Neuronal stem cell (in vitro differentiated cells): ENCODE measurements at regions not wholly inside any gene's neighbourhood (a gene's known extent, or its start where the extent isn't known, plus 50 kb on each side); places are given as distances from the start of the nearest gene placed in this dataset.

Experiments used
- DNase-seq: peaks from one replicate; pipeline ENCODE4 v3.0.0-alpha.2; 2013; ENCODE audit warnings: low spot score
- H2AFZ ChIP-seq: one replicate; pipeline ENCODE4 v1.6.1; 2013; ENCODE audit warnings: mild to moderate bottlenecking, low read length, inconsistent platforms
- H2AK5ac ChIP-seq: 2 replicates; pipeline ENCODE4 v1.6.1; 2013; ENCODE audit warnings: low read depth, mild to moderate bottlenecking, inconsistent platforms, low read length, moderate library complexity, mixed read lengths
- H2BK120ac ChIP-seq: 2 replicates; pipeline ENCODE4 v1.6.1; 2013; ENCODE audit warnings: low read depth, mild to moderate bottlenecking, inconsistent platforms, low read length, moderate library complexity, mixed read lengths
- H2BK12ac ChIP-seq: one replicate; pipeline ENCODE4 v1.6.1; 2013; ENCODE audit warnings: low read length, inconsistent platforms
- H2BK15ac ChIP-seq: 2 replicates; pipeline ENCODE4 v1.6.1; 2013; ENCODE audit warnings: mild to moderate bottlenecking, low read length, inconsistent platforms, mixed read lengths
- H2BK5ac ChIP-seq: one replicate; pipeline ENCODE4 v1.6.1; 2013; ENCODE audit warnings: inconsistent platforms, mild to moderate bottlenecking, low read length, moderate library complexity
- H3K14ac ChIP-seq: one replicate; pipeline ENCODE4 v1.6.1; 2013; ENCODE audit warnings: low read length, inconsistent platforms
- H3K18ac ChIP-seq: 2 replicates; pipeline ENCODE4 v1.6.1; 2013; ENCODE audit warnings: low read length, inconsistent platforms
- H3K23ac ChIP-seq: 2 replicates; pipeline ENCODE4 v1.6.1; 2013; ENCODE audit warnings: low read depth, mild to moderate bottlenecking, mixed read lengths, low read length, inconsistent platforms; ENCODE audit not compliant: poor library complexity
- H3K27ac ChIP-seq: replicated peaks from 3 replicates; pipeline ENCODE4 v1.5.1; 2013; ENCODE audit warnings: low read length, inconsistent platforms
- H3K27me3 ChIP-seq, 3 experiments: 2 replicates each; pipeline ENCODE4 v1.6.1; 2013; ENCODE audit warnings: low read length in 3 of 3, mild to moderate bottlenecking in 2 of 3, inconsistent platforms in 1 of 3, low read depth in 1 of 3, mixed read lengths in 1 of 3, moderate library complexity in 1 of 3; ENCODE audit not compliant: control insufficient read depth in 3 of 3, insufficient read depth in 3 of 3
- H3K36me3 ChIP-seq, 2 donors: replicated peaks in 1 of 2; 2 replicates each; pipeline ENCODE4 v1.6.1; 2013; ENCODE audit warnings: low read length in 2 of 2; ENCODE audit not compliant: control insufficient read depth in 2 of 2, insufficient read depth in 2 of 2
- H3K4ac ChIP-seq: 2 replicates; pipeline ENCODE4 v1.6.1; 2013; ENCODE audit warnings: inconsistent platforms, mild to moderate bottlenecking, low read length, moderate library complexity
- H3K4me1 ChIP-seq, 2 donors: 1 replicate in 1 of 2; 2 replicates in 1 of 2; pipeline ENCODE4 v1.6.1; 2013; ENCODE audit warnings: low read length in 2 of 2, low read depth in 1 of 2; ENCODE audit not compliant: control insufficient read depth in 2 of 2, insufficient read depth in 1 of 2
- H3K4me2 ChIP-seq: one replicate; pipeline ENCODE4 v1.6.1; 2013; ENCODE audit warnings: mild to moderate bottlenecking, low read length, inconsistent platforms; ENCODE audit not compliant: insufficient read depth, poor library complexity, severe bottlenecking
- H3K4me3 ChIP-seq, 2 donors: 2 replicates each; pipeline ENCODE4 v1.5.1; 2013; ENCODE audit warnings: low read length in 2 of 2, mild to moderate bottlenecking in 2 of 2, inconsistent platforms in 1 of 2, moderate library complexity in 1 of 2
- H3K79me1 ChIP-seq: one replicate; pipeline ENCODE4 v1.6.1; 2013; ENCODE audit warnings: low read depth, mild to moderate bottlenecking, inconsistent platforms, low read length, moderate library complexity
- H3K9ac ChIP-seq: one replicate; pipeline ENCODE4 v1.6.1; 2013; ENCODE audit warnings: mild to moderate bottlenecking, low read depth, low read length, inconsistent platforms; ENCODE audit not compliant: poor library complexity
- H3K9me3 ChIP-seq, 2 donors: replicated peaks in 1 of 2; 2 replicates each; pipeline versions ENCODE3 to v1.6.1; 2013; ENCODE audit warnings: low read length in 2 of 2, mild to moderate bottlenecking in 2 of 2, inconsistent platforms in 1 of 2, low read depth in 1 of 2, mixed read lengths in 1 of 2, moderate library complexity in 1 of 2; ENCODE audit not compliant: control insufficient read depth in 2 of 2, insufficient read depth in 1 of 2
- H4K8ac ChIP-seq: one replicate; pipeline ENCODE4 v1.6.1; 2013; ENCODE audit warnings: low read depth, mild to moderate bottlenecking, inconsistent platforms, low read length, moderate library complexity
- H4K91ac ChIP-seq: one replicate; pipeline ENCODE4 v1.6.1; 2013; ENCODE audit warnings: low read length, low read depth, mild to moderate bottlenecking, inconsistent platforms; ENCODE audit not compliant: poor library complexity
- WGBS, 2 donors: extraction: QIAGEN DNeasy Blood & Tissue Kit; methylation state at CpG; one replicate each; pipeline ENCODE4 v1.1.7; 2013; ENCODE audit warnings: missing lambda C conversion rate in 2 of 2, mixed read lengths in 1 of 2; ENCODE audit not compliant: insufficient read length in 2 of 2, insufficient replicate concordance in 1 of 2; ENCODE audit errors: extremely low coverage in 2 of 2; 5-methylcytosine and 5-hydroxymethylcytosine counted together

DNA sequence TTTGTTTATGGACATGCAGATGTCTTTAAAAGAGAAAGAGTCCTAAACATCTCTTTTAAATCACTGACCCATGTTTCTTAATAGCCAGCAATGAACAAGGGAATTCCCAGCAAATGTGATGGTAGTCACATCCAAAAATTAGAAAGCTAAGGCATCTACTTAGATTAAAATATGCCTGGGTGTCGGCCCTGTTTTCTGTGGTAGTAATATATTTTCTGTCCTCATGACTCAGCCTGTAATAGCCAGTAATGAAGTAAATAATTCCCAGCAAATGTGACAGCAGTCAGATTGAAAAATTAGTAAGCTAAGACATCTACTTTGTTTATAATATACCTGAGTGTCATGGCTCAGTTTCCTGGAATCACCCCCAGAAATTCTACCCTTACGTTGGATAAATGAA is 60.6 kb upstream of the MYRIP start:
- Histone ChIP-seq H3K14ac (no peak overlapping the region), H3K9ac (no peak overlapping the region), H4K91ac (no peak overlapping the region), H3K4me3 (no peak overlapping the region), H4K8ac (no peak overlapping the region), H3K27me3 (no peaks in the 10 kb centered on the region), H3K23ac (no peak overlapping the region), H3K4me2 (no peak overlapping the region), H2BK120ac (no peak overlapping the region), H3K4me1 (no peaks in the 10 kb centered on the region), H3K4ac (no peak overlapping the region), H2AFZ (no peak overlapping the region), H2BK5ac (no peak overlapping the region), H3K27ac (no peak overlapping the region), H3K9me3 (no peaks in the 10 kb centered on the region), H2AK5ac (no peak overlapping the region), H2BK12ac (no peak overlapping the region), H3K18ac (no peak overlapping the region), H3K79me1 (no peaks in the 10 kb centered on the region), H2BK15ac (no peak overlapping the region), H3K36me3 (no peaks in the 10 kb centered on the region)
- DNase-seq = no peak
- no CpG with 5 or more reads among the region's 2 CpGs for WGBS, 2 donors

DNA sequence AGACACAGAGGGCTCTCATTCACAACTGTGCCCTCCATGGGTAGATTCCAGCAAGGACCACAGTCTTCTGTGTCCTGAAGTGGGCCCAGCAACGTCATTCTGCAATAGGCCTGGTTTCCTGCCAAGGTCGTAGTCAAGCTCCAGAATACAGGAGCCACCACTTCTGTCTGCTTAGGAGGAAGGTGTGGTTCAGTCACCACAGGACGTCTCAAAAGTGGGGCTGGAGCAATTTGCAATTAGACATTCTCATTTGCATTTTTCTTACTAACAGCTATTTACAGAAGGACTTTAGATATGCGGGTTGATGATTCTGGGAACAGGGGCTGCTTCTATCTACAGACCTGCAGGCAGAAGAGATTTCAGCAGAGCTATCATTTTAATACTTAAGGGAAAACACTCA is 58.7 kb upstream of the MYRIP start:
- DNase-seq = no peak
- Histone ChIP-seq H2AK5ac (no peak overlapping the region), H3K23ac (no peak overlapping the region), H3K36me3 (no peaks in the 10 kb centered on the region), H3K4me2 (no peak overlapping the region), H3K18ac (no peak overlapping the region), H3K9me3 (no peaks in the 10 kb centered on the region), H3K4ac (no peak overlapping the region), H3K4me1 (no peaks in the 10 kb centered on the region), H3K27ac (no peak overlapping the region), H3K14ac (no peak overlapping the region), H3K79me1 (no peaks in the 10 kb centered on the region), H3K4me3 (no peak overlapping the region), H4K8ac (no peak overlapping the region), H4K91ac (no peak overlapping the region), H3K9ac (no peak overlapping the region), H2BK120ac (no peak overlapping the region), H2BK15ac (no peak overlapping the region), H2BK12ac (no peak overlapping the region), H2AFZ (no peak overlapping the region), H2BK5ac (no peak overlapping the region), H3K27me3 (no peaks in the 10 kb centered on the region)
- WGBS, 2 donors = no CpG with 5 or more reads among the region's 4 CpGs

- no peak overlapping the region for H3K4me2 ChIP-seq
- H2BK5ac ChIP-seq = no peak overlapping the region
- no peak overlapping the region for H3K4me3 ChIP-seq
- H3K9ac ChIP-seq = no peak overlapping the region
- H3K18ac ChIP-seq = no peak overlapping the region
- no peaks in the 10 kb centered on the region for H3K36me3 ChIP-seq
- H3K27ac ChIP-seq = no peak overlapping the region
- no peaks in the 10 kb centered on the region for H3K27me3 ChIP-seq
- no peak overlapping the region for H4K91ac ChIP-seq
- H3K79me1 ChIP-seq = no peaks in the 10 kb centered on the region
- H2BK120ac ChIP-seq = no peak overlapping the region
- no peaks in the 10 kb centered on the region for H3K9me3 ChIP-seq
- H3K4ac ChIP-seq = no peak overlapping the region
- DNase-seq = no peak
- H2AK5ac ChIP-seq = no peak overlapping the region
- no peak overlapping the region for H3K14ac ChIP-seq
- H4K8ac ChIP-seq = no peak overlapping the region
- WGBS, 2 donors = no CpG with 5 or more reads among the region's 1 CpG
- H3K4me1 ChIP-seq = no peaks in the 10 kb centered on the region
- no peak overlapping the region for H2BK15ac ChIP-seq
- H2BK12ac ChIP-seq = no peak overlapping the region
- H3K23ac ChIP-seq = no peak overlapping the region
- no peak overlapping the region for H2AFZ ChIP-seq
These were observed 58.1 kb upstream of the MYRIP start for GRCh38 chr3:39751286-39751685.

DNA sequence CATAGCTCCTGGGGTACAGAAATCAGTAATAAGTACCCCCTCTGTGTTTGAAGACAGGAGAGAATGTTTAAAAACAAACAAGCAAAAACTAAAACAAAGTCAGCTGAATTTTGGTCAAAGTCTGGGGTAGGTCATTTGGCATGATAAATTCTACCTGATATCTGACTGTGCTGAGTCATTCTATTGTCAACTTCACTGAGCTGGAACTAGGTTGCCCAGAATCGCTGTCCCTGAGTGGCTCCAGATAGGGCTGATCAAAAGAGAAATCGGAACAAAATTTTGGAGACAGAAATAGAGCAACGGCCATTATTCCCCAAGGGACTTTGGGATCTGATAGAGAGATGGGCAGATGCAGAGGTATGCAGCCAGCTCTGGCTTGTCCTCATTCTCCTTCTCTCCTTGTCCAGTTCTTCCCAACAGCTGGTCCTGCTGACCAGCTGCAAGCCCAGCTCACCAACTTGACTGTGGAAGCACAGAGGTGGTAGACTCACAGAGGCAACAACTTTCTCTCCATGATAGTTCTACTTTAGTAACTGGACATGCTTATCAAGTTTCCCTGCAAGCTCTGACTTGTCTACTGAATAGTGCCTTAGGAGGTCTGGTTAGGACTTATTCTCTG is 57.3 kb upstream of the MYRIP start:
- no peak overlapping the region for H3K4me2 ChIP-seq
- H4K8ac ChIP-seq = no peak overlapping the region
- H2AK5ac ChIP-seq = no peak overlapping the region
- no peak overlapping the region for H2BK15ac ChIP-seq
- H3K4me1 ChIP-seq = no peaks in the 10 kb centered on the region
- no peak overlapping the region for H4K91ac ChIP-seq
- no peak for DNase-seq
- H3K36me3 ChIP-seq = no peaks in the 10 kb centered on the region
- no peaks in the 10 kb centered on the region for H3K79me1 ChIP-seq
- H3K4me3 ChIP-seq = no peak overlapping the region
- H3K14ac ChIP-seq = no peak overlapping the region
- WGBS, 2 donors = no CpG with 5 or more reads among the region's 3 CpGs
- H2BK12ac ChIP-seq = no peak overlapping the region
- no peak overlapping the region for H2BK5ac ChIP-seq
- H3K4ac ChIP-seq = no peak overlapping the region
- no peak overlapping the region for H2BK120ac ChIP-seq
- no peak overlapping the region for H3K18ac ChIP-seq
- H3K9ac ChIP-seq = no peak overlapping the region
- no peak overlapping the region for H3K27ac ChIP-seq
- H3K9me3 ChIP-seq = no peaks in the 10 kb centered on the region
- no peak overlapping the region for H3K23ac ChIP-seq
- no peak overlapping the region for H2AFZ ChIP-seq
- H3K27me3 ChIP-seq = no peaks in the 10 kb centered on the region
